ENCODE measurements at regions not wholly inside any gene's neighbourhood (a gene's known extent, or its start where the extent isn't known, plus 50 kb on each side); places are given as distances from the start of the nearest gene placed in this dataset.

GRCh38 chr1:59146056-59146455 is 150.8 kb upstream of the FGGY start:
- TF ChIP-seq CTCF (IDR thresholded peaks at IDR 0.05; ENCODE audit: poor library complexity), result no peak
- TF ChIP-seq EZH2phosphoT487 (IDR thresholded peaks at IDR 0.05; ENCODE audit: low read depth, severe bottlenecking, unreplicated experiment), result no peak

Measured in hepatocyte (in vitro differentiated cells).